Fibroblast of the aortic adventitia (primary cell): ENCODE measurements at regions not wholly inside any gene's neighbourhood (a gene's known extent, or its start where the extent isn't known, plus 50 kb on each side); places are given as distances from the start of the nearest gene placed in this dataset.

Experiments used
- DNase-seq: peaks from one replicate; pipeline ENCODE4 v3.0.0-alpha.2; 2010; ENCODE audit warnings: low read depth
- H3K4me3 ChIP-seq: 2 replicates; pipeline ENCODE4 v1.5.1; 2011; ENCODE audit warnings: low read depth, mild to moderate bottlenecking, control low read depth, low read length, moderate library complexity
- TF ChIP-seq, protein P1 (sequence below): IDR thresholded peaks from 2 replicates; pipeline ENCODE4 v1.5.1; 2011; ENCODE audit warnings: mild to moderate bottlenecking, low read length, control low read depth, inconsistent platforms; ENCODE audit not compliant: insufficient read depth

DNA sequence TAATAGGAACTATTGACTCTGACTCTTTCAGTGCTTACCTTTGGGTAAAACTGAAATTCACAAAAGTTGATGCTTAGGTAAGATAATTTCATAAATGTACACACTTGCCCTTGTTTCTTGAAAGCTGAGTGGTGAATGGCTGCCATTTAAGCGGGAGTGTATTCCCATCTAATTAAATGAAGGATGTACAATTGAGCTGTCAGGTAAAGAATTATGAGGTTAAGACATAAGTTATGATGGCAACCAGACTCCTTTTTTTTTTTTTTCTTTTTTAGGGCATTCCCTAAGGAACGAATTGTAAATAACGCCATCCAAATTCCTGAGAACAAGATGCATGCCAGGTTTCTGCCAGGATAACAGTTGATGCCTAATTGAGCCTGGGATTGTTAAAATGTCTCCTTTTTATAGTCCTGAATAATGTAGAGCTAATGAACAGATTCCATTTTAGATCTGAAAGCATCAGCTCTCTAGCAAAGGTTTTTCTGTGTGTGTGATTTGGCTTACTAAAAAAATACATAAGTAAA, 199.7 kb downstream of the ISL1 start:
- no peak for DNase-seq
- TF ChIP-seq, protein P1, sequence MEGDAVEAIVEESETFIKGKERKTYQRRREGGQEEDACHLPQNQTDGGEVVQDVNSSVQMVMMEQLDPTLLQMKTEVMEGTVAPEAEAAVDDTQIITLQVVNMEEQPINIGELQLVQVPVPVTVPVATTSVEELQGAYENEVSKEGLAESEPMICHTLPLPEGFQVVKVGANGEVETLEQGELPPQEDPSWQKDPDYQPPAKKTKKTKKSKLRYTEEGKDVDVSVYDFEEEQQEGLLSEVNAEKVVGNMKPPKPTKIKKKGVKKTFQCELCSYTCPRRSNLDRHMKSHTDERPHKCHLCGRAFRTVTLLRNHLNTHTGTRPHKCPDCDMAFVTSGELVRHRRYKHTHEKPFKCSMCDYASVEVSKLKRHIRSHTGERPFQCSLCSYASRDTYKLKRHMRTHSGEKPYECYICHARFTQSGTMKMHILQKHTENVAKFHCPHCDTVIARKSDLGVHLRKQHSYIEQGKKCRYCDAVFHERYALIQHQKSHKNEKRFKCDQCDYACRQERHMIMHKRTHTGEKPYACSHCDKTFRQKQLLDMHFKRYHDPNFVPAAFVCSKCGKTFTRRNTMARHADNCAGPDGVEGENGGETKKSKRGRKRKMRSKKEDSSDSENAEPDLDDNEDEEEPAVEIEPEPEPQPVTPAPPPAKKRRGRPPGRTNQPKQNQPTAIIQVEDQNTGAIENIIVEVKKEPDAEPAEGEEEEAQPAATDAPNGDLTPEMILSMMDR = no peak
- H3K4me3 ChIP-seq = no peak overlapping the region

- no peak overlapping the region for H3K4me3 ChIP-seq
- DNase-seq = no peak
- TF ChIP-seq, protein P1 = no peak
Measured at GRCh38 chr5:51598026-51598425, 214.8 kb downstream of the ISL1 start.

- TF ChIP-seq, protein P1 = no peak
- no peak overlapping the region for H3K4me3 ChIP-seq
- DNase-seq = no peak
Measured at GRCh38 chr5:51599587-51599986, 216.3 kb downstream of the ISL1 start.

- TF ChIP-seq, protein P1 = no peak
- no peak for DNase-seq
- no peak overlapping the region for H3K4me3 ChIP-seq
Measured at GRCh38 chr5:51604324-51604723, 221.1 kb downstream of the ISL1 start.

- DNase-seq = no peak
- TF ChIP-seq, protein P1 = no peak
- H3K4me3 ChIP-seq = no peak overlapping the region
Measured at GRCh38 chr5:51606921-51607320, 223.7 kb downstream of the ISL1 start.

- DNase-seq = no peak
- TF ChIP-seq, protein P1 = no peak
Measured at GRCh38 chr5:51618234-51618633, 235.0 kb downstream of the ISL1 start.

DNA sequence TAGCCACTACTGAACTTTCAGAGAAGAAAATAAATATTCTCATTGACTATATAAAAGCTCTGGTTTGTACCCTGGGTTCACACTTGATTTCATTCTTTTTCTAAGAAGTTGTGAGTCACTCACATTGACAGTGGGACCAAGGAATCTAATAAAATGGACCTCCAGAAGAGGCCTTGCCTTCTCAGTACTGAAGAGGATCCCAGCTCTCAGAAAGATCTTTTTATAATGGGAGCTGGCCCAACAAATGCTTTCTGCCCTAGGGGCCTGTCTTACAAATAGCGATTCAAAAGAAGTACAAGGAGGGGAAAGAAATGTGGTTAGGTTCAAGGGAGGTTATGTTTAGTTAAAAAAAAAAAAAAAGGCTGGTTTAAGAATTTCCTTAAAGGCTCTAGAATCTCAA, 237.9 kb downstream of the ISL1 start:
- H3K4me3 ChIP-seq = no peak overlapping the region
- no peak for DNase-seq
- TF ChIP-seq, protein P1 = no peak

More at GRCh38 chr5:51618234-51618633, 235.0 kb downstream of the ISL1 start:
- no peak overlapping the region for H3K4me3 ChIP-seq
